ENCODE measurements at regions not wholly inside any gene's neighbourhood (a gene's known extent, or its start where the extent isn't known, plus 50 kb on each side); places are given as distances from the start of the nearest gene placed in this dataset.

DNA sequence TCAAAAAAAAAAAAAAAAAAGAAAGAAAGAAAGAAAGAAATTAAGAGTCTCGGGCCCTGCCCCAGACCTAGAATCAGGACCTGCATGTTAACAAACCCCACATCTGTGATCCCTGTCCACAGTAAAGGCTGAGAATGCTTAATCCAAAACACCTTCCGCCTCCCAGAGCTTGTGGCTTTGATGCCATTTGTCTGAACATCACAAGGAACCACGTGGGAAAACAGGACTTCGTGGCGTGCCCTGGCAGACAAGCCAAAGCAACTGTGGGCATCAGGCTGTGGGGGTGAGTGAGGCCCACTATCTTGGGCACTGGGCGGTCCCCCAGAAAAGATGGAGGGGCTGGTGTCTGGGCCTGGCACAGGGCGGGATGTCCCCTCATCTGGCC, 173.4 kb upstream of the CIBAR2 start:
- no peaks in the 10 kb centered on the region; the same call in 1 of the 2 replicates for H4K20me1 ChIP-seq (ENCODE audit: insufficient read depth, low read length)
- H3K9ac ChIP-seq (ENCODE audit: insufficient read depth, low read depth, low read length), result no peak overlapping the region
- ATAC-seq (no peak), FAIRE-seq (no peak), DNase-seq (ENCODE audit: low spot score) (no peak)
- H3K9me3 ChIP-seq (ENCODE audit: low read length), result no peaks in the 10 kb centered on the region
- 96% methylated on average over 3 of the region's 7 CpGs for WGBS (ENCODE audit: low lambda C conversion rate)
- ChIA-PET POLR2A (interaction anchor here (9.0 kb wide), 1 partner anchor 21 kb away, joined by 100 read pairs; no protein-coding TSS in a partner anchor), CTCF (ENCODE audit: low intra/inter-chr PET ratio, low total read pairs) (no interaction called here)
- no peak overlapping the region for H3K4me3 ChIP-seq (replicated peaks in 1 of 3; ENCODE audit: insufficient read depth in 1 of 3, low read depth in 2 of 3, low read length in 3 of 3)
- in situ Hi-C loops (cut with HindIII; ENCODE audit: extremely low pct_ligation_motif_present, low pct_unique_long_range_greater_than_20kb), result no loop called here
- no peaks in the 10 kb centered on the region for H3K36me3 ChIP-seq (replicated peaks in 1 of 2; ENCODE audit: control insufficient read depth in 1 of 2, insufficient read depth in 2 of 2, low read length in 2 of 2)
- H3K79me2 ChIP-seq (ENCODE audit: insufficient read depth, low read length), result no peaks in the 10 kb centered on the region
- no peak overlapping the region for H2AFZ ChIP-seq (ENCODE audit: low read length)
- H3K4me2 ChIP-seq (ENCODE audit: low read depth, low read length), result no peak overlapping the region
- TF ChIP-seq ZNF781 (CRISPR knock-in tag; IDR thresholded peaks at IDR 0.05; ENCODE audit: borderline replicate concordance, not compliant biosample characterization), result no peak
- TF ChIP-seq, protein P1, sequence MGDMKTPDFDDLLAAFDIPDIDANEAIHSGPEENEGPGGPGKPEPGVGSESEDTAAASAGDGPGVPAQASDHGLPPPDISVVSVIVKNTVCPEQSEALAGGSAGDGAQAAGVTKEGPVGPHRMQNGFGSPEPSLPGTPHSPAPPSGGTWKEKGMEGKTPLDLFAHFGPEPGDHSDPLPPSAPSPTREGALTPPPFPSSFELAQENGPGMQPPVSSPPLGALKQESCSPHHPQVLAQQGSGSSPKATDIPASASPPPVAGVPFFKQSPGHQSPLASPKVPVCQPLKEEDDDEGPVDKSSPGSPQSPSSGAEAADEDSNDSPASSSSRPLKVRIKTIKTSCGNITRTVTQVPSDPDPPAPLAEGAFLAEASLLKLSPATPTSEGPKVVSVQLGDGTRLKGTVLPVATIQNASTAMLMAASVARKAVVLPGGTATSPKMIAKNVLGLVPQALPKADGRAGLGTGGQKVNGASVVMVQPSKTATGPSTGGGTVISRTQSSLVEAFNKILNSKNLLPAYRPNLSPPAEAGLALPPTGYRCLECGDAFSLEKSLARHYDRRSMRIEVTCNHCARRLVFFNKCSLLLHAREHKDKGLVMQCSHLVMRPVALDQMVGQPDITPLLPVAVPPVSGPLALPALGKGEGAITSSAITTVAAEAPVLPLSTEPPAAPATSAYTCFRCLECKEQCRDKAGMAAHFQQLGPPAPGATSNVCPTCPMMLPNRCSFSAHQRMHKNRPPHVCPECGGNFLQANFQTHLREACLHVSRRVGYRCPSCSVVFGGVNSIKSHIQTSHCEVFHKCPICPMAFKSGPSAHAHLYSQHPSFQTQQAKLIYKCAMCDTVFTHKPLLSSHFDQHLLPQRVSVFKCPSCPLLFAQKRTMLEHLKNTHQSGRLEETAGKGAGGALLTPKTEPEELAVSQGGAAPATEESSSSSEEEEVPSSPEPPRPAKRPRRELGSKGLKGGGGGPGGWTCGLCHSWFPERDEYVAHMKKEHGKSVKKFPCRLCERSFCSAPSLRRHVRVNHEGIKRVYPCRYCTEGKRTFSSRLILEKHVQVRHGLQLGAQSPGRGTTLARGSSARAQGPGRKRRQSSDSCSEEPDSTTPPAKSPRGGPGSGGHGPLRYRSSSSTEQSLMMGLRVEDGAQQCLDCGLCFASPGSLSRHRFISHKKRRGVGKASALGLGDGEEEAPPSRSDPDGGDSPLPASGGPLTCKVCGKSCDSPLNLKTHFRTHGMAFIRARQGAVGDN (CRISPR knock-in tag; IDR thresholded peaks at IDR 0.05), result peak; percentile 32; the same call in 1 of the 2 replicates
- BruUV-seq (replicated peaks), result no TSS peak
- intact Hi-C loops (cut with micrococcal nuclease; ENCODE audit: unreplicated experiment), result loop anchor here (5.0 kb wide), 1 partner anchor 42 kb away; no protein-coding TSS in a partner anchor
- peaks cover 48% of the 10 kb centered on the region for H3K4me1 ChIP-seq (ENCODE audit: insufficient read depth, low read length)
- no peak overlapping the region for H3K27ac ChIP-seq (ENCODE audit: extremely low read length, insufficient read depth, low read length)
- no peaks in the 10 kb centered on the region; a peak in 1 of 5 replicates for H3K27me3 ChIP-seq (ENCODE audit: control insufficient read depth in 1 of 2, insufficient read depth in 2 of 2, low read length in 2 of 2)
